NCI-H345 treated with DMSO at 0.1 percent for 48 hours (cell line): ENCODE measurements at regions not wholly inside any gene's neighbourhood (a gene's known extent, or its start where the extent isn't known, plus 50 kb on each side); places are given as distances from the start of the nearest gene placed in this dataset.

Source experiments
- DNase-seq: peaks from one replicate; lab custom pipeline; 2025; ENCODE audit not compliant: unreplicated experiment; lab: John Stamatoyannopoulos, UW

- no peak for DNase-seq
Observed at GRCh38 chr2:215749092-215749957, 264.0 kb downstream of the MREG start.

GRCh38 chr2:215748446-215748845 is 264.9 kb downstream of the MREG start:
- DNase-seq, result no peak

GRCh38 chr2:215746887-215747615 is 266.3 kb downstream of the MREG start:
- no peak for DNase-seq

- DNase-seq, result no peak
Observed at GRCh38 chr2:215746226-215746886, 267.0 kb downstream of the MREG start.

GRCh38 chr2:215745331-215745730 is 268.0 kb downstream of the MREG start:
- no peak for DNase-seq

- no peak for DNase-seq
Observed at GRCh38 chr2:215744514-215744913, 268.8 kb downstream of the MREG start.

- no peak for DNase-seq
Observed at GRCh38 chr2:215743066-215743465, 270.3 kb downstream of the MREG start.

GRCh38 chr2:215742021-215742420 is 271.3 kb downstream of the MREG start:
- no peak for DNase-seq

- DNase-seq, result no peak
Observed at GRCh38 chr2:215740071-215740470, 273.3 kb downstream of the MREG start.

GRCh38 chr2:215738351-215738750 is 275.0 kb downstream of the MREG start:
- no peak for DNase-seq

- DNase-seq, result no peak
Observed at GRCh38 chr2:215737477-215737876, 275.9 kb downstream of the MREG start.

- no peak for DNase-seq
Observed at GRCh38 chr2:215736653-215737290, 276.6 kb downstream of the MREG start.

GRCh38 chr2:215731108-215731658 is 282.2 kb downstream of the MREG start:
- DNase-seq, result no peak

- DNase-seq, result no peak
Observed at GRCh38 chr2:215729985-215730620, 283.2 kb downstream of the MREG start.

- no peak for DNase-seq
Observed at GRCh38 chr2:215728504-215729065, 284.8 kb downstream of the MREG start.

- no peak for DNase-seq
Observed at GRCh38 chr2:215727507-215728503, 285.5 kb downstream of the MREG start.

- no peak for DNase-seq
Observed at GRCh38 chr2:215726070-215726469, 287.3 kb downstream of the MREG start.

- no peak for DNase-seq
Observed at GRCh38 chr2:215724146-215724545, 288.3 kb upstream of the FN1 start.

- DNase-seq, result no peak
Observed at GRCh38 chr2:215723631-215724011, 287.8 kb upstream of the FN1 start.
